Panc1 (cell line): ENCODE measurements at regions not wholly inside any gene's neighbourhood (a gene's known extent, or its start where the extent isn't known, plus 50 kb on each side); places are given as distances from the start of the nearest gene placed in this dataset.

ENCODE experiments used
- POLR2AphosphoS5 ChIP-seq: IDR thresholded peaks from 2 replicates; pipeline ENCODE4 v1.6.1; 2012; ENCODE audit warnings: mild to moderate bottlenecking, low read depth, low read length, moderate library complexity
- SIN3A ChIP-seq: IDR thresholded peaks from 2 replicates; pipeline ENCODE4 v1.6.1; 2012; ENCODE audit warnings: low read depth, mild to moderate bottlenecking, low read length, moderate library complexity, borderline replicate concordance; ENCODE audit not compliant: insufficient read depth
- TF ChIP-seq, protein P1 (sequence below), 2 experiments: IDR thresholded peaks; 2 replicates each; pipeline ENCODE4 v1.6.1; 2011 to 2012; ENCODE audit warnings: low read depth in 2 of 2, control low read depth in 1 of 2, low read length in 1 of 2, mild to moderate bottlenecking in 1 of 2, moderate library complexity in 1 of 2; ENCODE audit not compliant: insufficient read depth in 1 of 2
- TF ChIP-seq, protein P2 (sequence below): fragments of 450-650 bp; IDR thresholded peaks from 2 replicates; pipeline ENCODE4 v1.5.1; 2017; ENCODE audit warnings: mild to moderate bottlenecking

DNA sequence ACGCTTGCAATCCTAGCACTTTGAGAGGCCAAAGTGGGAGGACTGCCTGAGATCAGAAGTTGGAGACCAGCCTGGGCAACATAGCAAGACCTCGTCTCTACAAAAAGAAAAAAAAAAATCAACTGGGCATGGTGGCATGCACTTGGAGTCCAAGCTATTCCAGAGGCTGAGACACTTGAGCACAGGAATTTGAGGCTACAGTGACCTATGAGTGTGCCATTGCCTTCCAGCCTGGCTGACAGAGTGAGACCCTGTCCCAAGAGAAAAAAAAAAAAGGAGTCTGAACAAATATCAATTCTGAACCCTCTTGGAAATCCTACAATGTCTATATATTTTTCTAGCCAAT, 126.8 kb upstream of the NRP1 start:
- TF ChIP-seq, protein P1, sequence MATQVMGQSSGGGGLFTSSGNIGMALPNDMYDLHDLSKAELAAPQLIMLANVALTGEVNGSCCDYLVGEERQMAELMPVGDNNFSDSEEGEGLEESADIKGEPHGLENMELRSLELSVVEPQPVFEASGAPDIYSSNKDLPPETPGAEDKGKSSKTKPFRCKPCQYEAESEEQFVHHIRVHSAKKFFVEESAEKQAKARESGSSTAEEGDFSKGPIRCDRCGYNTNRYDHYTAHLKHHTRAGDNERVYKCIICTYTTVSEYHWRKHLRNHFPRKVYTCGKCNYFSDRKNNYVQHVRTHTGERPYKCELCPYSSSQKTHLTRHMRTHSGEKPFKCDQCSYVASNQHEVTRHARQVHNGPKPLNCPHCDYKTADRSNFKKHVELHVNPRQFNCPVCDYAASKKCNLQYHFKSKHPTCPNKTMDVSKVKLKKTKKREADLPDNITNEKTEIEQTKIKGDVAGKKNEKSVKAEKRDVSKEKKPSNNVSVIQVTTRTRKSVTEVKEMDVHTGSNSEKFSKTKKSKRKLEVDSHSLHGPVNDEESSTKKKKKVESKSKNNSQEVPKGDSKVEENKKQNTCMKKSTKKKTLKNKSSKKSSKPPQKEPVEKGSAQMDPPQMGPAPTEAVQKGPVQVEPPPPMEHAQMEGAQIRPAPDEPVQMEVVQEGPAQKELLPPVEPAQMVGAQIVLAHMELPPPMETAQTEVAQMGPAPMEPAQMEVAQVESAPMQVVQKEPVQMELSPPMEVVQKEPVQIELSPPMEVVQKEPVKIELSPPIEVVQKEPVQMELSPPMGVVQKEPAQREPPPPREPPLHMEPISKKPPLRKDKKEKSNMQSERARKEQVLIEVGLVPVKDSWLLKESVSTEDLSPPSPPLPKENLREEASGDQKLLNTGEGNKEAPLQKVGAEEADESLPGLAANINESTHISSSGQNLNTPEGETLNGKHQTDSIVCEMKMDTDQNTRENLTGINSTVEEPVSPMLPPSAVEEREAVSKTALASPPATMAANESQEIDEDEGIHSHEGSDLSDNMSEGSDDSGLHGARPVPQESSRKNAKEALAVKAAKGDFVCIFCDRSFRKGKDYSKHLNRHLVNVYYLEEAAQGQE (IDR thresholded peaks at IDR 0.05; ENCODE audit: insufficient read depth in 1 of 2, low read depth in 2 of 2, low read length in 1 of 2): no peak
- TF ChIP-seq, protein P2, sequence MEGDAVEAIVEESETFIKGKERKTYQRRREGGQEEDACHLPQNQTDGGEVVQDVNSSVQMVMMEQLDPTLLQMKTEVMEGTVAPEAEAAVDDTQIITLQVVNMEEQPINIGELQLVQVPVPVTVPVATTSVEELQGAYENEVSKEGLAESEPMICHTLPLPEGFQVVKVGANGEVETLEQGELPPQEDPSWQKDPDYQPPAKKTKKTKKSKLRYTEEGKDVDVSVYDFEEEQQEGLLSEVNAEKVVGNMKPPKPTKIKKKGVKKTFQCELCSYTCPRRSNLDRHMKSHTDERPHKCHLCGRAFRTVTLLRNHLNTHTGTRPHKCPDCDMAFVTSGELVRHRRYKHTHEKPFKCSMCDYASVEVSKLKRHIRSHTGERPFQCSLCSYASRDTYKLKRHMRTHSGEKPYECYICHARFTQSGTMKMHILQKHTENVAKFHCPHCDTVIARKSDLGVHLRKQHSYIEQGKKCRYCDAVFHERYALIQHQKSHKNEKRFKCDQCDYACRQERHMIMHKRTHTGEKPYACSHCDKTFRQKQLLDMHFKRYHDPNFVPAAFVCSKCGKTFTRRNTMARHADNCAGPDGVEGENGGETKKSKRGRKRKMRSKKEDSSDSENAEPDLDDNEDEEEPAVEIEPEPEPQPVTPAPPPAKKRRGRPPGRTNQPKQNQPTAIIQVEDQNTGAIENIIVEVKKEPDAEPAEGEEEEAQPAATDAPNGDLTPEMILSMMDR: no peak
- TF ChIP-seq SIN3A (no peak), POLR2AphosphoS5 (no peak)
